ENCODE measurements at regions not wholly inside any gene's neighbourhood (a gene's known extent, or its start where the extent isn't known, plus 50 kb on each side); places are given as distances from the start of the nearest gene placed in this dataset.

DNA sequence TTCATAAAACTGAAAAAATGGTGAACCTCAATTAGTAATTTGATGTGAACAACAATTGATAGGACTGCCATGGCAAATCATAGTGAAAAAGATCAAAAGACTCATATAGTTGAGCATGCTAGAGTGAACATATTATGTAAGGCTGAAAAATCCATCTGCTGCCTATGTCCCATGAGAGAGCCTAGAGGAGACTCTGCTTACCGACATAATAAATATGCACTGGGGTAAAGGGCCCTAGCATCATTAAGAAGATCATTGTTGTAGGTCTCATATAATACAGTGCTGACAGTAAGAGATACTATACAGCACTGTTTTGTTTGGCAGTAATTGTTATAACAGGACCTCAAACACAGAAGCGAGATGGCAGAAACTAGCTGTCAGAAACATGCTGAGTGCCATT is 229.0 kb downstream of the PABPC4L start:
- H2AFZ ChIP-seq (ENCODE audit: low read depth, low read length): no peak overlapping the region
- H3K4me3 ChIP-seq (ENCODE audit: low read length): no peak overlapping the region
- H3K9ac ChIP-seq (ENCODE audit: low read length): no peak overlapping the region
- H3K4me2 ChIP-seq (ENCODE audit: low read length): no peak overlapping the region
- H3K79me2 ChIP-seq (replicated peaks; ENCODE audit: insufficient read depth, low read length): no peaks in the 10 kb centered on the region
- H4K20me1 ChIP-seq (ENCODE audit: insufficient read depth): no peaks in the 10 kb centered on the region
- H3K36me3 ChIP-seq (ENCODE audit: insufficient read depth, low read length): no peaks in the 10 kb centered on the region
- no peaks in the 10 kb centered on the region for H3K9me3 ChIP-seq (ENCODE audit: low read length)
- H3K27ac ChIP-seq (ENCODE audit: low read length): no peak overlapping the region
- no peaks in the 10 kb centered on the region for H3K9me2 ChIP-seq (ENCODE audit: insufficient read depth, low read length)
- H3K27me3 ChIP-seq (ENCODE audit: insufficient read depth, low read depth, low read length): no peaks in the 10 kb centered on the region
- TF ChIP-seq POLR2AphosphoS5 (IDR thresholded peaks at IDR 0.05) (no peak), EP300 (conservative IDR thresholded peaks at IDR 0.05; ENCODE audit: poor library complexity, severe bottlenecking) (no peak), RAD21 (conservative IDR thresholded peaks at IDR 0.05) (no peak), SMC3 (conservative IDR thresholded peaks at IDR 0.05; ENCODE audit: poor library complexity) (no peak), EZH2 (IDR thresholded peaks at IDR 0.05; ENCODE audit: borderline replicate concordance, insufficient read depth, low read length, poor library complexity, severe bottlenecking) (no peak), TAF1 (IDR thresholded peaks at IDR 0.05; ENCODE audit: low read depth) (no peak), MXI1 (conservative IDR thresholded peaks at IDR 0.05; ENCODE audit: poor library complexity, severe bottlenecking) (no peak)
- TF ChIP-seq, protein P1, sequence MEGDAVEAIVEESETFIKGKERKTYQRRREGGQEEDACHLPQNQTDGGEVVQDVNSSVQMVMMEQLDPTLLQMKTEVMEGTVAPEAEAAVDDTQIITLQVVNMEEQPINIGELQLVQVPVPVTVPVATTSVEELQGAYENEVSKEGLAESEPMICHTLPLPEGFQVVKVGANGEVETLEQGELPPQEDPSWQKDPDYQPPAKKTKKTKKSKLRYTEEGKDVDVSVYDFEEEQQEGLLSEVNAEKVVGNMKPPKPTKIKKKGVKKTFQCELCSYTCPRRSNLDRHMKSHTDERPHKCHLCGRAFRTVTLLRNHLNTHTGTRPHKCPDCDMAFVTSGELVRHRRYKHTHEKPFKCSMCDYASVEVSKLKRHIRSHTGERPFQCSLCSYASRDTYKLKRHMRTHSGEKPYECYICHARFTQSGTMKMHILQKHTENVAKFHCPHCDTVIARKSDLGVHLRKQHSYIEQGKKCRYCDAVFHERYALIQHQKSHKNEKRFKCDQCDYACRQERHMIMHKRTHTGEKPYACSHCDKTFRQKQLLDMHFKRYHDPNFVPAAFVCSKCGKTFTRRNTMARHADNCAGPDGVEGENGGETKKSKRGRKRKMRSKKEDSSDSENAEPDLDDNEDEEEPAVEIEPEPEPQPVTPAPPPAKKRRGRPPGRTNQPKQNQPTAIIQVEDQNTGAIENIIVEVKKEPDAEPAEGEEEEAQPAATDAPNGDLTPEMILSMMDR (IDR thresholded peaks at IDR 0.05; ENCODE audit: poor library complexity, severe bottlenecking): no peak
- TF ChIP-seq, protein P2, sequence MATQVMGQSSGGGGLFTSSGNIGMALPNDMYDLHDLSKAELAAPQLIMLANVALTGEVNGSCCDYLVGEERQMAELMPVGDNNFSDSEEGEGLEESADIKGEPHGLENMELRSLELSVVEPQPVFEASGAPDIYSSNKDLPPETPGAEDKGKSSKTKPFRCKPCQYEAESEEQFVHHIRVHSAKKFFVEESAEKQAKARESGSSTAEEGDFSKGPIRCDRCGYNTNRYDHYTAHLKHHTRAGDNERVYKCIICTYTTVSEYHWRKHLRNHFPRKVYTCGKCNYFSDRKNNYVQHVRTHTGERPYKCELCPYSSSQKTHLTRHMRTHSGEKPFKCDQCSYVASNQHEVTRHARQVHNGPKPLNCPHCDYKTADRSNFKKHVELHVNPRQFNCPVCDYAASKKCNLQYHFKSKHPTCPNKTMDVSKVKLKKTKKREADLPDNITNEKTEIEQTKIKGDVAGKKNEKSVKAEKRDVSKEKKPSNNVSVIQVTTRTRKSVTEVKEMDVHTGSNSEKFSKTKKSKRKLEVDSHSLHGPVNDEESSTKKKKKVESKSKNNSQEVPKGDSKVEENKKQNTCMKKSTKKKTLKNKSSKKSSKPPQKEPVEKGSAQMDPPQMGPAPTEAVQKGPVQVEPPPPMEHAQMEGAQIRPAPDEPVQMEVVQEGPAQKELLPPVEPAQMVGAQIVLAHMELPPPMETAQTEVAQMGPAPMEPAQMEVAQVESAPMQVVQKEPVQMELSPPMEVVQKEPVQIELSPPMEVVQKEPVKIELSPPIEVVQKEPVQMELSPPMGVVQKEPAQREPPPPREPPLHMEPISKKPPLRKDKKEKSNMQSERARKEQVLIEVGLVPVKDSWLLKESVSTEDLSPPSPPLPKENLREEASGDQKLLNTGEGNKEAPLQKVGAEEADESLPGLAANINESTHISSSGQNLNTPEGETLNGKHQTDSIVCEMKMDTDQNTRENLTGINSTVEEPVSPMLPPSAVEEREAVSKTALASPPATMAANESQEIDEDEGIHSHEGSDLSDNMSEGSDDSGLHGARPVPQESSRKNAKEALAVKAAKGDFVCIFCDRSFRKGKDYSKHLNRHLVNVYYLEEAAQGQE (IDR thresholded peaks at IDR 0.05; ENCODE audit: borderline replicate concordance): no peak
- H3F3A ChIP-seq (ENCODE audit: insufficient read depth, low read length, poor library complexity, severe bottlenecking): no peaks in the 10 kb centered on the region

DNA sequence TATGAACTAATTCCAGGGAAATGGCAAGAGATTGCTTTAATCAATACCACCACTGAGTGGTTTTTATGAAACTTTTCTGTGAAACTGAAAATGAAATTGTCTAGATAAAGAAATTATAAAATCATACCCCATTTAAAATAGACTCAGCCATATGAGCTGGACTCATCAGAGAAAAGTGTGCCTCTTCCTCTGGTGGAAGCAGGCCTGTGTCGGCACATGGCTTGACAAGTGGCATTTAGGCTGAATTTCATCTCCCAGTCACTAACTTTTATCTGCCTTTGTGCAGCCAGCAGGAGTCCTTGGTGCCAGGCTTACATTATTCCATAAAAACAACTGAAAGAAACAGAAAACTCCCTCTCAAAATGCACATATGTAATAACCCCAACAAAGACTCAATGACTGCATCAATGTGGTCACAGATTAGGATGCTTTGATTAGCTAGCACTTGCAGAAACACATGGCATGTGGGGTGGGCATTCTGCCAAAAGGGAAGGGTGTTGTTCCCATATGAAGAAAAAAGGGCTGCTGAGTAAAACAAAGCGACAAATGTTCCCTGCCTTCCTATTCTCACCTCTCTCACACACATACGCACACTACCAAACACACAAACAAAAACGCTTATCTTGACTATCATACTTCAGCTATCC is 232.3 kb downstream of the PABPC4L start:
- Histone ChIP-seq H2AFZ (ENCODE audit: low read depth, low read length) (no peak overlapping the region), H3K4me3 (ENCODE audit: low read length) (no peak overlapping the region), H3K27me3 (ENCODE audit: insufficient read depth, low read depth, low read length) (no peaks in the 10 kb centered on the region), H3K27ac (ENCODE audit: low read length) (no peak overlapping the region), H3K9me2 (ENCODE audit: insufficient read depth, low read length) (no peaks in the 10 kb centered on the region), H3K9ac (ENCODE audit: low read length) (no peak overlapping the region), H3F3A (ENCODE audit: insufficient read depth, low read length, poor library complexity, severe bottlenecking) (no peaks in the 10 kb centered on the region), H3K9me3 (ENCODE audit: low read length) (no peaks in the 10 kb centered on the region), H4K20me1 (ENCODE audit: insufficient read depth) (no peaks in the 10 kb centered on the region), H3K36me3 (ENCODE audit: insufficient read depth, low read length) (no peaks in the 10 kb centered on the region), H3K79me2 (replicated peaks; ENCODE audit: insufficient read depth, low read length) (no peaks in the 10 kb centered on the region), H3K4me2 (ENCODE audit: low read length) (no peak overlapping the region)
- TF ChIP-seq EP300 (conservative IDR thresholded peaks at IDR 0.05; ENCODE audit: poor library complexity, severe bottlenecking) (no peak), TAF1 (IDR thresholded peaks at IDR 0.05; ENCODE audit: low read depth) (no peak), RAD21 (conservative IDR thresholded peaks at IDR 0.05) (no peak), SMC3 (conservative IDR thresholded peaks at IDR 0.05; ENCODE audit: poor library complexity) (no peak), POLR2AphosphoS5 (IDR thresholded peaks at IDR 0.05) (no peak), MXI1 (conservative IDR thresholded peaks at IDR 0.05; ENCODE audit: poor library complexity, severe bottlenecking) (no peak), EZH2 (IDR thresholded peaks at IDR 0.05; ENCODE audit: borderline replicate concordance, insufficient read depth, low read length, poor library complexity, severe bottlenecking) (no peak)
- TF ChIP-seq, protein P2 (IDR thresholded peaks at IDR 0.05; ENCODE audit: borderline replicate concordance): no peak
- TF ChIP-seq, protein P1 (IDR thresholded peaks at IDR 0.05; ENCODE audit: poor library complexity, severe bottlenecking): no peak

All from neural cell (in vitro differentiated cells).